ENCODE measurements at regions not wholly inside any gene's neighbourhood (a gene's known extent, or its start where the extent isn't known, plus 50 kb on each side); places are given as distances from the start of the nearest gene placed in this dataset.

DNA sequence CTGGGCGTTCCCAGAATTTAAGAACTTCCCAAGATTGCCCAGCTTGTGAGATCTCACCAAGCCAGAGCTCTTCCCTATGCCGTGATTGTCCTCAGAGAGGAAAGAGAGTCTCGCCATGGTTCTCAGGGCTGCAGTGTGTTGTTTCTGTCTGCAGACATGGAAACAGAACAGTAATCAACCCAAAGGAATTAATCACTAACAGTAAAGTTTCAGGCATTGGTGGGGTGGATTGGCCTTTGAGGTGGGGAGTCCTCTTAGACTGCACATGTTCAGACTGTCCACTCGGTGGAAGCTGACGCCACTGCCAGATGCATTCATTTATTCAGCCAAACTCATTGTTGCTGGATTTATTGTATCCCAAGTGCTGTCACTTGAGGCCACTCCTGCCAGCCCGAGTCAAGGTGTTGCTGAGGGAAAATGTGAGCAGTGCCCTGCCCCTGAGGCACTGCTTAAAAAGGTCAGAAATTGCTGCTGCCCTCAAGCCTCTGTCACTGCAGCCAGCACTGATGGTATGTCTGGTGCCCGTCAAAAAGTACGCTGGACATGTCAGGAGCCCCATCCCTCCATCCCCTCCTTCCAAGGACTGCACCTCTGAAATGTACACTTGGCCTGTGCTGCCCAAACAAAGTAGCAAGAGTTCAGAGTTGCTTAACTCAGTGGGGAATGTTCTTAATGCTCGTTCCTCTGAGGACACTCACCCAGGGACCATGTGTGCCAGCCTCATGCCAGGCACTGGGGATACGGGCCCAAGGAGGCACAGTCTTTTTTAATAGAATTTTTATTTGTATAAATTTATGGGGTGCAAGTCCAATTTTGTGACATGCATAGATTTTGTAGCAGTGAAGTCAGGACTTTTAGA is 201.0 kb downstream of the GLI2 start:
- intact Hi-C loops (cut with DNase I) = no loop called here
- H3K36me3 ChIP-seq (replicated peaks in 1 of 2) = no peaks in the 10 kb centered on the region
- H3K4me1 ChIP-seq (replicated peaks in 1 of 2) = peaks cover 17 to 24% of the 10 kb centered on the region in 2 donors
- DNase-seq = no peak
- peak overlapping the region in 1 of 5 donors; percentile 63 for H3K27ac ChIP-seq
- H3K9me3 ChIP-seq (replicated peaks in 1 of 3) = no peaks in the 10 kb centered on the region
- WGBS, 4 donors = 85 to 93% (median 89%) methylated on average over 8 to 10 of the region's 10 CpGs
- no peaks in the 10 kb centered on the region for H3K27me3 ChIP-seq
- TF ChIP-seq, protein P1, sequence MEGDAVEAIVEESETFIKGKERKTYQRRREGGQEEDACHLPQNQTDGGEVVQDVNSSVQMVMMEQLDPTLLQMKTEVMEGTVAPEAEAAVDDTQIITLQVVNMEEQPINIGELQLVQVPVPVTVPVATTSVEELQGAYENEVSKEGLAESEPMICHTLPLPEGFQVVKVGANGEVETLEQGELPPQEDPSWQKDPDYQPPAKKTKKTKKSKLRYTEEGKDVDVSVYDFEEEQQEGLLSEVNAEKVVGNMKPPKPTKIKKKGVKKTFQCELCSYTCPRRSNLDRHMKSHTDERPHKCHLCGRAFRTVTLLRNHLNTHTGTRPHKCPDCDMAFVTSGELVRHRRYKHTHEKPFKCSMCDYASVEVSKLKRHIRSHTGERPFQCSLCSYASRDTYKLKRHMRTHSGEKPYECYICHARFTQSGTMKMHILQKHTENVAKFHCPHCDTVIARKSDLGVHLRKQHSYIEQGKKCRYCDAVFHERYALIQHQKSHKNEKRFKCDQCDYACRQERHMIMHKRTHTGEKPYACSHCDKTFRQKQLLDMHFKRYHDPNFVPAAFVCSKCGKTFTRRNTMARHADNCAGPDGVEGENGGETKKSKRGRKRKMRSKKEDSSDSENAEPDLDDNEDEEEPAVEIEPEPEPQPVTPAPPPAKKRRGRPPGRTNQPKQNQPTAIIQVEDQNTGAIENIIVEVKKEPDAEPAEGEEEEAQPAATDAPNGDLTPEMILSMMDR (IDR thresholded peaks at IDR 0.05) = no peak
- TF ChIP-seq POLR2A (IDR thresholded peaks at IDR 0.05) = no peak
- H3K4me3 ChIP-seq = no peak overlapping the region

DNA sequence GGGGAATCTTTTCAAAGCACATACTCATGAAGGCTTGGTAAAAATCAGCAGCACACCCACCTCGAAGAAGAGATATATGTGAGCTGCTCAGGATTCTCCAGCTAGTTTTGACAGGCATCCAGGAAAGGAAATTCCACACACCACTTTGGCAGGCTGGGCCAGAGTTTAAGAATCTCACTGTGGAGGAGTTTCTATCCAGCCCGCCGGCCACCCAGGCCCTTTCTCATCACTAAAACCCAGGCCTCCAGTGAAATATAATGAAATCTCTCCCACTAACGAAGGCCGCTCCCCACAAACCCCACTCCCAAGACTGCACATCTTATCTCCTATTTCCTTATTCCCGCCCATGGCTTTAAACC is 202.0 kb downstream of the GLI2 start:
- Histone ChIP-seq H3K4me3 (no peak overlapping the region), H3K9me3 (replicated peaks in 1 of 3) (no peaks in the 10 kb centered on the region), H3K27ac (peak overlapping the region in 1 of 5 donors; percentile 63), H3K4me1 (replicated peaks in 1 of 2) (peaks cover 17 to 24% of the 10 kb centered on the region in 2 donors), H3K27me3 (no peaks in the 10 kb centered on the region), H3K36me3 (replicated peaks in 1 of 2) (no peaks in the 10 kb centered on the region)
- TF ChIP-seq, protein P1 (IDR thresholded peaks at IDR 0.05) = no peak
- TF ChIP-seq POLR2A (IDR thresholded peaks at IDR 0.05) = no peak
- peak in 2 of 7 donors; percentile 21 to 62 for DNase-seq
- WGBS, 4 donors = 64 to 77% (median 72%) methylated on average over 6 of the region's 6 CpGs
- intact Hi-C loops (cut with DNase I) = no loop called here

DNA sequence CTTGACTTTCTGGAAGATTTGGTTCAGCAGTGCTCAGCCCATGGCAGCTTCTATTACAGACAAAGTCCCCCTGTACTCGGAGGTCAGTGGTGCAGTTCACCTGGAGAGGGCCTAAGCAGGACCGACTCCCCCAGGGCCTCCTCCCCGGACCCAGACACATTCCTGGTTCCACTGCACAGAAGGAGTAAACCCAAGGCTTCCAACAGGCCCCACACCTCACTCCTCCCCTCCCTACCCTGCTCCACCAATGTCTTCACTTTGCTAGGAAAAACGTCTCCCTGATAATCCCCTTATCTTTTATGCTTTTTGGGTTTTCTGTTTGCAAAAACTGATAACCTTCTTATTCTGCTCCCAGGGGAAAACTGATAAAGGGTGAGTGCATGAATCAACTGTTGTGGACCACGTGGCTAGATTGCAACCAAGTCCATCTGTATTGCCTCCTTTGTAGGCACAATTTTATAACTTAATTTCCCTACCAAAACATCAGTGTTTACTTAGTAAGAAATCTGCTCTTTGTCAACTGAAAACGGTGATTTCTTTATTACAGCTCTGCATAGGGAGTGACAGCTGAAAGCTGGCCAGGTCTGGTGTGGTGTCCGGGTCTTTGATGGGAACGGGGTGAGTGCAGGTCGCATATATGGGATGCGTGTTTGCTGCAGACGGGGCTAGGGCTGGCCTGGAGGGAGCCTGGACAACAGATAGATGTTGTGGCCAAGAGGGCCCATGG is 202.5 kb downstream of the GLI2 start:
- intact Hi-C loops (cut with DNase I) = no loop called here
- Histone ChIP-seq H3K9me3 (replicated peaks in 1 of 3) (no peaks in the 10 kb centered on the region), H3K27me3 (no peaks in the 10 kb centered on the region), H3K4me3 (no peak overlapping the region), H3K36me3 (replicated peaks in 1 of 2) (no peaks in the 10 kb centered on the region), H3K4me1 (replicated peaks in 1 of 2) (peaks cover 17 to 24% of the 10 kb centered on the region in 2 donors), H3K27ac (peak overlapping the region in 2 of 5 donors; percentile 3 to 63)
- DNase-seq = no peak
- WGBS, 4 donors = 43 to 50% (median 48%) methylated on average over 10 to 11 of the region's 11 CpGs
- TF ChIP-seq POLR2A (IDR thresholded peaks at IDR 0.05) = no peak
- TF ChIP-seq, protein P1 (IDR thresholded peaks at IDR 0.05) = no peak

DNA sequence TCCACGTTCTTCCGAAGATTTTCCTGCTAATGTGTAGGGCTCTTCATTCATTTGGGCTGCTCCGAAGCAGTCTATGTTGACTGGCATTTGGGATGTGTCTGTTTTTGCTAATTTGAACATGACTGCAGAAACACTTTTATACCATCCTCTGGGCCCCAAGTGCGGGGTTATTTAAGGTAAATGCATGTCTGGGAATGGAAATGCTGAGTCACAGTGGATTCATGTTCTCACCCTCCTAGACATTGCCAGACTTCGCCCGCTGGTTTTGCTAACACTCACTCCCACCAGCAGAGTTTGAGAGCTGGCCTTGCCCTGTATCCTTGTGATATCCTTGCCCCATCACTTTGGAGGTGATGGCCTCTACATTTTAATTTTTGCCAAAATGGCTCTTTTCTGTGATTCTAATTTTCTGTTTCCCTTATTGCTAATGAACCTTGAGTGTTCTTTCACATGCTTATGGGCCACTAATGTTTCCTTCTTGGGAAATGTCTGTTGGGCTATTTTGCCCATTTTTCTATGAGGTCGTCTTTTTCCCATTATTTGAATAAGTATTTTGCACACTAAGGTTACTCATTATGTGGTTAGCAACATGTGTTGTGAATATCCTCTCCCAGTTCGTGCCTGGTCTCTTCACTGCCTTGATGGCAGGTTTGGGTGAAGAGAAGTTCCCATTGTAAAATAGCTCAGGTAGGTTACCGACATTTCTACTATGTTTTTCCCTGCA is 204.1 kb downstream of the GLI2 start:
- TF ChIP-seq, protein P1 (IDR thresholded peaks at IDR 0.05) = no peak
- no peak for TF ChIP-seq POLR2A (IDR thresholded peaks at IDR 0.05)
- H3K27me3 ChIP-seq = no peaks in the 10 kb centered on the region
- WGBS, 4 donors = 76 to 81% (median 79%) methylated on average over 9 of the region's 9 CpGs
- intact Hi-C loops (cut with DNase I) = no loop called here
- no peak for DNase-seq
- H3K9me3 ChIP-seq (replicated peaks in 1 of 3) = no peaks in the 10 kb centered on the region
- H3K4me1 ChIP-seq (replicated peaks in 1 of 2) = peaks cover 10 to 17% of the 10 kb centered on the region in 2 donors
- H3K4me3 ChIP-seq = no peak overlapping the region
- no peaks in the 10 kb centered on the region for H3K36me3 ChIP-seq (replicated peaks in 1 of 2)
- H3K27ac ChIP-seq = no peak overlapping the region
